Anterior cingulate cortex (tissue), 58 donors: ENCODE measurements at regions not wholly inside any gene's neighbourhood (a gene's known extent, or its start where the extent isn't known, plus 50 kb on each side); places are given as distances from the start of the nearest gene placed in this dataset.
"Not testable (repeated sequence)": the region's sequence is repeated elsewhere in the genome, so short reads cannot be mapped to it uniquely, and the experiment has no call there.

ENCODE experiments used
- DNase-seq, 58 donors: peaks; one replicate each; lab custom pipeline; 2025; lab: John Stamatoyannopoulos, UW

DNA sequence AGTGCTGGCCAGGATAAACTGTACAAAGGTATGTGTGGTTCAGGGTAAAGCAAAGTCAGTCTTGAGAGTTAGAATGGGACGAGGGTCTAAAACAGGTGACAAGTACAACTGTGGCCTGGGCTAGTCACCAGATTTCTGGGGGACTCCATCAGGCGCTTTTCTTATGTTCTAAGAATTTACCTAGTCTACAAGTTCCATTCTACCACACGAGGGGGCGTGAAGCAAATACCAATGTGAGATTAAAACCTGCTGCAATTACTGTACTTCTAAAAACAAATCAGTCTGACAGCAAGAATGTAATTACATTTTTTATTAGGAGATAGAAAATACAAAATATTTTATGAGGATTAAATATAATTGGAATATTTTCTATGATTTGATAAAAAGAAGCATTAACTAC is 146.5 kb downstream of the ALOX5 start:
- DNase-seq, result no peak

DNA sequence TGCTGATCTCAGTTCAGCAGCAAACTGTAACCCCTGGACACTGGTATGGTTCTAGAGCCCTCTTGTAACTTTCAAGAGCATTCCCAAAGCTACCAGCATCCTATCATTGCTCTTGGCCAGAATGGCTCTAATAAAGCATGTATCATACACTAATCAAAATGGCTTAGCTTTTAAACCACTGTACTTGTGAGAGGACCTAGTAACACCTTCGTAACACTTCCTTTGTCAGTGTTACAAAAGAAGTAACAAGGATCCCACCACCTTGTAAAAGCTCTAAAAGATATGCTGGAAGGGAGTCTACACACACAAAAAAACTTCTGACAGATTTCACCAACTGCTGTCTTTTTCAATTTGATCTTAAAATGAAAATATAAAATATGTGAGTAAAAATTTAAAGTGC is 144.7 kb downstream of the ALOX5 start:
- DNase-seq, result no peak

GRCh38 chr10:45515630-45516029 is 141.6 kb downstream of the ALOX5 start:
- DNase-seq, result no peak

DNA sequence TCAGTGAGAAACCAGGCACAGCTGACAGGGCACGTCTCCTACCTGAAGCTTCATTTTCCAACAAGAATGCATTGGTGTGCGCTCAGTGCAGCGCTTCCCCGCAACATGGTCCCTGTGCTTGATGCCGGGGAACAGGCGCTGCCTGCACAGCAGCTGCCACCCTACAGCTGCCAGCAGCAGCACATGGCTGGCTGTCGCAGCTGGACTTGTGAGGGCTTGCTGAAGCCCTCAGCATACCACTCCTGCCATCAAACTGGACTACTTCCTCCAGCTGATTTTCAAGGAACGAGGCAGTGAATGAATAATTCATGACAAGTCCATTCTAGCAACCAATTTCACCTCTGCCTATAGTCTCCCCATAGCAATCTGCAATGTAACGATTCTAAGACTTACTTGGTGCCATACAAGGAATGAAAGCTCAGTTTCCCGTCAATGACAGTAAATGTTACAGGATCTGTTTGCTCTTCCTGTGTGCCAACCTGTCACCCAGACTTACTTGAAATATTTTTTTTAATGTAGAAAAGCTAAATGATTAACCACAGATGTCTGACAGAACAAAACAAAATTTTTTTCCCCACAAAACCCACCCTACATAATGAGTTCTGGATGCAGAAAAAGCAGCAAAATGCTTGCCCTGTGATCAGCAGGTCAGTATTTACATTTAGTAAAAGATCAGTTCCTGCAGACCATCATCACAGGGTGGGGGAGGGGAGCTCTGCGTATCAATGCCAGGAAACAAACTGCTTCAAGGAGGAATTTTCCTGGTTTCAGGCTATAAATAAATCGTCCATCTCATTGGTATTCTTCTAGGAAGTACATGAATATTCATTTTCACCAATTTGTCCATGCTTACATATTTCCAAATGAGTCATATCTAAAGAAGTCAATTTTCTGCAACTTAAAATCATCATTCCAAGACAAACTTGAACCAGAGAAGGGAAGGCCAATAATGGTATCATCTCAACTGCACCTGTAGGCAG is 140.6 kb downstream of the ALOX5 start:
- peak in 54 of 58 donors; percentile 5 to 80 (median 46) for DNase-seq

- DNase-seq, result peak in 1 of 58 donors; percentile 23
These were observed 139.5 kb downstream of the ALOX5 start for GRCh38 chr10:45513551-45513950.

GRCh38 chr10:45511926-45512325 is 137.9 kb downstream of the ALOX5 start:
- not testable (repeated sequence) for DNase-seq

GRCh38 chr10:45509491-45509890 is 135.5 kb downstream of the ALOX5 start:
- no peak for DNase-seq

DNA sequence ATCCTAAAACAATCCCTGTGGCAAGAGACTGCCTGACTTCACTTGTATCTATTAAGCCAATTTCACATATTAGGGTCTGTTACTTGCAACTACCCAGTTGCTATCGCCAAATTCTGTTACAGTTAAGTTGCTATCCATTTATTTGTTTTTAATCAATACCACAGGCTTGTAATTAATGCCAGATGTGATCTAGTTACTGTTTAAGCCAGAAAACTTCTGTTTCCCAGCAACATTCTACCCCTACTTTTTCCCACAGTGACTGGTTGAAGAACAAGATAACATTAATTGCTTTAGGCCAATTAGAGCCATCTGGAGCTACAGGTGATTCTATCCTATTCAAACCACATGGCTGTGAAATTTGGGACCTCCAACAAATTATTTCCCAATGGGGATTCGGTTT is 131.3 kb downstream of the ALOX5 start:
- no peak for DNase-seq

- no peak for DNase-seq
These were observed 128.4 kb downstream of the ALOX5 start for GRCh38 chr10:45502458-45502857.

DNA sequence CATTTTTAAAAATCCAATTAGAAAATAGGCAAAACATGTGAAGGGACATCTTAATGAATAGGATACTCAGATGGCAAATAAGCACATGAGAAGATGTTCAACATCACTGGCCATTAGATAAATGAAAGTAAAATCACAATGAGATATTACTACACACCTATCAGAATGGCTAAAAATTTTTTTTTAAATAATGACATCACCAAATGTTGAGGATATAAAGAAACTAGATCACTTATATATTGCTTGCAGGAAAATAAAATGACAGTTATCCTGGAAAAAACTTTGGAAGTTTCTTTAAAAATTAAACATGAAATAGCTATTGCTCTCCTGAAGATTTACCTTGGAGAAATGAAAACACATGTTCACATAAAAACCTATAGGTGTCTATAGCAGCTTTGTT is 127.8 kb downstream of the ALOX5 start:
- no peak for DNase-seq

DNA sequence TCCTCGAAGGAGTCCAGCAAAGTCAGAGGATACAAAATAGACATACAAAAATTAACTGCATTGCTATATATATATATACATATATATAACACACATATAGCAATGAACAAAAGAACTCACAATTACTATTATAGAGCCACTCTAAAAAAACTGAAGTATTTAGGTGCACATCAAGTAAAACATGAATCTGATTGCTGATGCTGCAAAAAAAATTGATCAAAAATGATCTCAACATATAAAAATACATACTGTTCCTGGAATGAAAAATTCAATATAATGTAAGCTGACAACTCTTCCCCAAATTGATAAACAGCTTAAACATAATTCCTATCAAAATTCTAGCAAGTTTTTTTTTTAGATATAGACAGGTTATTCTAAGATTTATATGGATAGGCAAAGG is 126.8 kb downstream of the ALOX5 start:
- no peak for DNase-seq

DNA sequence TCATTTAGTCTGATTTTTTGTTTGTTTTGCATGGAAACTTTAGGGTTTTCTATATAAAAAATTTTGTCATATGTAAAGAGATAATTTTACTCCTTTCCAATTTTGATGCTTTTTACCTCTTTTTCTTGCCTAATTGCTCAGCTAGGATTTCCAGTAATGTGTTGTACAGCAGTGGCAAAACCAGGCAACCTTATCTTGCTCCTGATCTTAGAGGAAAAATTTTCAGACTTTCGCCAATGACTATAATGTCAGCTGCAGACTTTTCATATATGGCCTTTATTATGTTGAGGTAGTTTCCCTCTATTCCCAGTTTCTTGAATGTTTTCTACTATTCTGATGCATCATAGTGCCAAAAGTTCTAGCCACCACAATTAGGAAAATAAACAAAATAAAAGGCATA is 126.3 kb downstream of the ALOX5 start:
- DNase-seq, result no peak

- no peak for DNase-seq
These were observed 121.6 kb downstream of the ALOX5 start for GRCh38 chr10:45495438-45496152.
